GM19043 (cell line): ENCODE measurements at regions not wholly inside any gene's neighbourhood (a gene's known extent, or its start where the extent isn't known, plus 50 kb on each side); places are given as distances from the start of the nearest gene placed in this dataset.

ENCODE experiments used
- ATAC-seq: cut with Tn5 transposase; IDR thresholded peaks from one replicate; pipeline ENCODE4 v1.9.1; 2021; ENCODE audit warnings: low read depth; ENCODE audit not compliant: unreplicated experiment

DNA sequence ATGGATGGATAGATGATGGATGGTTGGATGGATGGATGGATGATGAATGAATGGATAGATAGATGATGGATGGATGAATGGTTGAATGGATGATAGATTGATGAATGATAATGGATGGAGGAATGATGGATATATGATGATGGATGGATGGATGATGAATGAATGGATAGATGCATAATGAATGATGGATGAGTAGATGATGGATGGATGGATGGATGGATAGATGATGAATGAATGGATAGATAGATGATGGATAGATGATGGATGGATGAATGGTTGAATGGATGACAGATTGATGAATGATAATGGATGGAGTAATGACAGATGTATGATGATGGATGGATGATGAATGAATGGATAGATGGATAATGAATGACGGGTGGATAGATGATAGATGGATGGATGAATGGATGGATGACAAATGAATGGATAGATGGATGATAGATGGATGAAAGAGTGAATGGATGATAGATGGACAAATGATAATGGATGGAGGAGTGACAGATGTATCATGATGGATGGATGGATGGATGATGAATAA is 1466.5 kb downstream of the BRD1 start:
- ATAC-seq: no peak

DNA sequence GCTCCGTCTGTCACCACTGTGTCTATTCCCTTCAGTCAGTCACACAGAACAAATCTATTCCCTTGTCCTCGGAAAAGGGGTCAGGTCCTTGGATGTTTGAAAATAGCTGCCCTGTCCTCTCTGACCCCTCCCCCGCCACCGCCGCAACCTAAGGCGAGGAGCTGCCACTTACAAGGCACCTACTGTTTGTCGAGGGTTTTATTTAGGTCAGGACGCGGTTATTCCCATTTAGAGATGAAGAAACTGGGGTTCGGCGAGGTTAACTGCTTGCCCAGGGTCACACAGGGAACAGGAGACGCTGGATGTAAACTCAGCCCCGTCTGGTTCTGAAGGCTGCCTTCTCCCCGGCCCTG is 1468.1 kb downstream of the BRD1 start:
- no peak for ATAC-seq

GRCh38 chr22:48358886-48359612 is 1468.6 kb downstream of the BRD1 start:
- ATAC-seq: no peak

DNA sequence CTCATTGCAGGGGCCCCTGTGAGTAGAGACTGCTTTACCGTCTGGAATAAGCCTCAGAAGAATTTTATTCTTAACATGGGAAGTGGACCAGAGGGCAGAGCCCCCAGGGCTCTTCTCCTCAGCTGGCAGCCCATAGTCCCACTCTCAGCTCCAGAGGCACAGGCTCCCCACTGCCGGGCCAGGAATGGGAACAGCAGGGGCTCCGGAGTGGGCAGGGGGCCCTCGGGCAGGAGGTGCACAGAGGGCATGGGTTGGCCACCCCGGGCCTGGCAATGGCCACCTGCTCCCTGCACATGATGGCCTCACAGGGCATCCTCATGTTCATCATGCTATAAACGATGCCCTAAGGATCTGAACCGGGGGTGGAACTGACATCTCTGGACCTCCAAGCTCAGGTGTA is 1469.7 kb downstream of the BRD1 start:
- ATAC-seq: no peak

- no peak for ATAC-seq
These were observed 1470.5 kb downstream of the BRD1 start for GRCh38 chr22:48357196-48357595.

DNA sequence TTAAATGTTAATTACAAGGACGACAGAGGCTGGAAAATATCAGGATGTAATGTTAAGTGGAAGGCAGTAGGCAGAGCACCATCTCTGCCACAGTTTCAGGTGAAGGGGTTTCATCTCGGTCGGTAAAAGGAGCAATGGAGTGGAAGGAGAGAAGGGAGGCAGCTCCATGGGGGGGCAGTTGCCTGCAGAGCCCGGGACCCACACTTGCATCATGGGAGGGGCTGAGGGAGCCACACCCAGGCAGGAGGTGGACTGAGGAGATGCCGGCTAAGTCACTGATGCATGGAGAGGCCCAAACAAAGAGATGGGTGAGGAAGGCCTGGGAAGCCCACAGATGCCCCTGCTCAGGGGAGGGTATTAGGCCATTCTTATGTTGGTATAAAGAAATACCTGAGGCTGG is 1470.9 kb downstream of the BRD1 start:
- no peak for ATAC-seq

GRCh38 chr22:48354096-48354495 is 1473.6 kb downstream of the BRD1 start:
- no peak for ATAC-seq

DNA sequence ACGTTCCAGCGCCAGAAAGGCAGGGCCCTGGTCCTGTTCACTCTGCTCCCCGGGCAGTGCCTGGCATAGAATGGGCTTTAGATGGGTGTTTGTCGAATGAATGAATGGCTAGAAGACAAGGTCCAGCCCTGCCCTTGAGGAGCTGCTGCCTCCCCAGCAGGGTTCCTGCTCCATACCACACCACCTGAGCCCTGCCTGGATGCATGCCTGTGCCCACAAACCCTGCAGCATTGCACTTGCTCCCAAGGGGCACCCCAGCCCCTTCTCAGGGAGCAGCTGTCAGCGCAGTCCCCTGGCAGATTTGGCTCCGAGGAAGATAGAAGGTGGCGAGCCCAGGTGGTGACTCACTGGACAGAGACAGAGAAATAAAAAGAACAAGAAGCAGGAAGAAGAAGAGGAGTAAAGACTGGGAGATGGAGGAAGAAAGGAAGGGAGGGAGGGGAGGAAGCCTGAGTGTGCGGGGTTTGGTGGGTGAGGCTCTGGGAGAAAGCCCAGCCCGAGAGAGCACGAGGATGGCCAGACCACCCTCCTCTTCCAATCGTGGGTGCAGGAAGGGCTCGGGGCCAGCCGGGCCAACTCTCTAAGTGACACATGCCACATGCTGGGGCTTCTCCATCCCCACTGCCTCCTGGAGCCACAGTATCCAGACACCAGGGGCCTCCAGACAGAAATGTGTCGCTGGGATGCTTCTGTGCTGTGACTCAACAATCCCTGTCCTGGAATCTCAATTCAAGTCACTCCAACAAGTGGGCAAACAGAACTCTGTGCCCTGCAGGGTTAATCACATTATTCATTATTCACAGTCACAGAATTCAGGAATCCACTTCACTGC is 1474.3 kb downstream of the BRD1 start:
- no peak for ATAC-seq

- no peak for ATAC-seq
These were observed 1475.4 kb downstream of the BRD1 start for GRCh38 chr22:48352086-48352911.

GRCh38 chr22:48351376-48352085 is 1476.1 kb downstream of the BRD1 start:
- ATAC-seq: no peak

DNA sequence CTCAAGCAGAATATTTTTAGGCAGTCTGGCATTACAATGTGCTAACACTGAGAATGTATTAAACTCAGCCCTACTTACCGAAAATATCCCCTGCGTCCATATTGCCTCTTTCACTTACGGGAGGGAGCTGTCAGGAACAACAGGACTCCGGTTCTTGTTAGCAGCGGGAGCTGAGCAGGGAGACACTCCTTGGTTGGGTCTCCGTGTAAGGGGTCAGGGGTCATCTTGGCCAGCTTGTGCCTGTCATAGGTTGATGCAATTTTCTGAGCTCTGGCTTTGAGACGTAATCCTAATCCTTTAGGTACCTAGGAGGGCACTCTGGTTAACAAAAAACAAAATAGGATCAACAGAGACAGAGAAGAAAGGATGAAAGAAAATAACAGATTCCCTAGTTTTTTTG is 1477.2 kb downstream of the BRD1 start:
- no peak for ATAC-seq

DNA sequence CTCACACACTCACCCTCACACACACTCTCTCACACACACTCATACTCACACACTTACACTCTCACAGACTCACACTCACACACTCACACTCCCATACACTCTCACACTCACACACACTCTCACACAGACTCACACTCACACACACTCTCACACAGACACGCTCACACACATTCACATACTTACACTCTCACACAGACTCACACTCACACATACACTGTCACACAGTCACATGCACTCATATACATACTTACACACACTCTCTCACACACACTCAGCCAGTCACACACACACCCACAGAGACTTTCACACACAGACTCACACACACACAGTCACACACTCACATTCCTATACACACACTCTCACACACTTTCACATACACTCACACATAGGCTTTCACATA is 1478.8 kb downstream of the BRD1 start:
- ATAC-seq: no peak

- no peak for ATAC-seq
These were observed 1480.4 kb downstream of the BRD1 start for GRCh38 chr22:48347311-48347710.

GRCh38 chr22:48346911-48347310 is 1480.8 kb downstream of the BRD1 start:
- ATAC-seq: no peak

- no peak for ATAC-seq
These were observed 1481.4 kb downstream of the BRD1 start for GRCh38 chr22:48346311-48346710.

DNA sequence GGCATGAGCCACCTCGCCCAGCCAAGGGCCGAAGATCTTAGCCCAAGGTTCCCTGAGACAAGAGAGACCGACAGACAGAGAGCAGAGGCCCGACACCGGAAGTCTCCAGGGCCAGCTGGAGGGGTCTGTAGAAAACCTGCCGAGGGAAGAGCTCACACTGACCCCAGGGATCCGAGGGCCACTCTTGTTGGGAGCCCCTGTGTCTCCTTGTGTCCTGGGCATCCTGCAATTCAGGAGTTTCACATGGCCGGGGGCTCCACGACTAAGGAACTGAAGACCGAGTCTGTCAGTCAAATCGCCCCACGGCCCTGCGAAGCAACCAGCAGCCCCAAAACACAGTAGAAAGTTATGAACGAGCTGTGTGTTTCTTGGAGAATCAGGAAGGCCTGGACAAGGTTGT is 1482.0 kb downstream of the BRD1 start:
- ATAC-seq: no peak

- no peak for ATAC-seq
These were observed 1484.2 kb downstream of the BRD1 start for GRCh38 chr22:48343461-48343860.

GRCh38 chr22:48342732-48343131 is 1484.9 kb downstream of the BRD1 start:
- no peak for ATAC-seq

DNA sequence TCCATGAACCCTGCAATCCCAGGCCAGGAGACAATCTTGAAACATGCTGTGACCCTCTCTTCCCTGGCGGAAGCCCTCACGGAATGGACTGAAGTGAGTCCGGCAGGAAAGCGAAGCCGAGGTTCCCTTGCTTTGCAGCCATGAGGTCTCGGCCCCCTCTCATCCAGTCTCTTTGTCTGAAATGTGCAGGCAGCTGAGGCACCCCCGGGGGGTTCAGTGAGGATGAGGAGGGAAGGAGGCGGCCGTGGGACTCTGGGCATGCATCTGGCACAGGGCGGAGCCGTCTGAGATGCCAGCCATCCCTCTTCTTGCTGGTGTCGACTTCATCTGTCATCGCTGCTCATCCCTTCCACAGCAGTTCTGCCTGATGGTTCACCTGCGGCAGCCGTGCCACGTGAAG is 1485.7 kb downstream of the BRD1 start:
- ATAC-seq: no peak
